Left ventricle myocardium inferior (tissue), 1 donor: ENCODE measurements at regions not wholly inside any gene's neighbourhood (a gene's known extent, or its start where the extent isn't known, plus 50 kb on each side); places are given as distances from the start of the nearest gene placed in this dataset.

Experiments
- DNase-seq: peaks from one replicate; pipeline ENCODE4 v3.0.0-alpha.2; 2020
- H3K27ac ChIP-seq: fragments of 200-600 bp; replicated peaks from 2 replicates; pipeline ENCODE4 v1.8.0; 2021
- H3K27me3 ChIP-seq: fragments of 200-600 bp; 2 replicates; pipeline ENCODE4 v1.8.0; 2021; ENCODE audit warnings: low read depth
- H3K36me3 ChIP-seq: fragments of 200-600 bp; 2 replicates; pipeline ENCODE4 v1.8.0; 2021
- H3K4me1 ChIP-seq: fragments of 200-600 bp; 2 replicates; pipeline ENCODE4 v1.8.0; 2021
- H3K4me3 ChIP-seq: fragments of 200-600 bp; 2 replicates; pipeline ENCODE4 v1.8.0; 2021; ENCODE audit warnings: mild to moderate bottlenecking, moderate library complexity
- H3K9me3 ChIP-seq: fragments of 200-600 bp; replicated peaks from 2 replicates; pipeline ENCODE4 v1.8.0; 2021
- intact Hi-C: fragments of 100-400 bp; cut with micrococcal nuclease; formaldehyde crosslinking; loops from one replicate; pipeline ENCODE4 v1.11.0; 2022
- TF ChIP-seq, protein P1 (sequence below): fragments of 200-600 bp; IDR thresholded peaks from 2 replicates; pipeline ENCODE4 v1.8.0; 2021; ENCODE audit warnings: antibody characterized with exemption, mild to moderate bottlenecking, borderline replicate concordance
- donor health status: DM: no; HTN: yes; CAD: no; lungs with severe emphysema.

DNA sequence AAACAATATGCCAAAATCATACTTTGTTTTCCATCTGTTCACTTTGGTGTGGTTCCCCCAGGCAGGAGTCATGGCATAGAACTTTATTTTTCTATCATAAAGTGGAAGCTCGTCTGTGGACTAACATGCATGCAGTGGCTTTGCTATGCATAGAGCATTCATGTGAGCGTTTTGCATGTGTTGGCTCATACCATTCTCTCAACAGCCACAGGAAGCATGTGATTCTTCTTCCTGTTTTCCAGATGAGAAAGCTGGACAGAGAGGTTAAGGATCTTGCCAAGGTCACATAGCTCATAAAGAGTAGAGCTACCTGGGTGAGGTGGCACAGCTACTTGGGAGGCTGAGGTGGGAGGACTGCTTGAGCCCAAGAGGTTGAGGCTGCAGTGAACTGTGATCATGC, 123.4 kb upstream of the HDGFL1 start:
- Histone ChIP-seq H3K36me3 (no peaks in the 10 kb centered on the region), H3K27ac (no peak overlapping the region), H3K4me1 (peaks cover 64% of the 10 kb centered on the region), H3K9me3 (no peaks in the 10 kb centered on the region), H3K27me3 (no peaks in the 10 kb centered on the region), H3K4me3 (no peak overlapping the region)
- TF ChIP-seq, protein P1, sequence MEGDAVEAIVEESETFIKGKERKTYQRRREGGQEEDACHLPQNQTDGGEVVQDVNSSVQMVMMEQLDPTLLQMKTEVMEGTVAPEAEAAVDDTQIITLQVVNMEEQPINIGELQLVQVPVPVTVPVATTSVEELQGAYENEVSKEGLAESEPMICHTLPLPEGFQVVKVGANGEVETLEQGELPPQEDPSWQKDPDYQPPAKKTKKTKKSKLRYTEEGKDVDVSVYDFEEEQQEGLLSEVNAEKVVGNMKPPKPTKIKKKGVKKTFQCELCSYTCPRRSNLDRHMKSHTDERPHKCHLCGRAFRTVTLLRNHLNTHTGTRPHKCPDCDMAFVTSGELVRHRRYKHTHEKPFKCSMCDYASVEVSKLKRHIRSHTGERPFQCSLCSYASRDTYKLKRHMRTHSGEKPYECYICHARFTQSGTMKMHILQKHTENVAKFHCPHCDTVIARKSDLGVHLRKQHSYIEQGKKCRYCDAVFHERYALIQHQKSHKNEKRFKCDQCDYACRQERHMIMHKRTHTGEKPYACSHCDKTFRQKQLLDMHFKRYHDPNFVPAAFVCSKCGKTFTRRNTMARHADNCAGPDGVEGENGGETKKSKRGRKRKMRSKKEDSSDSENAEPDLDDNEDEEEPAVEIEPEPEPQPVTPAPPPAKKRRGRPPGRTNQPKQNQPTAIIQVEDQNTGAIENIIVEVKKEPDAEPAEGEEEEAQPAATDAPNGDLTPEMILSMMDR = no peak
- no peak for DNase-seq
- intact Hi-C loops = no loop called here

DNA sequence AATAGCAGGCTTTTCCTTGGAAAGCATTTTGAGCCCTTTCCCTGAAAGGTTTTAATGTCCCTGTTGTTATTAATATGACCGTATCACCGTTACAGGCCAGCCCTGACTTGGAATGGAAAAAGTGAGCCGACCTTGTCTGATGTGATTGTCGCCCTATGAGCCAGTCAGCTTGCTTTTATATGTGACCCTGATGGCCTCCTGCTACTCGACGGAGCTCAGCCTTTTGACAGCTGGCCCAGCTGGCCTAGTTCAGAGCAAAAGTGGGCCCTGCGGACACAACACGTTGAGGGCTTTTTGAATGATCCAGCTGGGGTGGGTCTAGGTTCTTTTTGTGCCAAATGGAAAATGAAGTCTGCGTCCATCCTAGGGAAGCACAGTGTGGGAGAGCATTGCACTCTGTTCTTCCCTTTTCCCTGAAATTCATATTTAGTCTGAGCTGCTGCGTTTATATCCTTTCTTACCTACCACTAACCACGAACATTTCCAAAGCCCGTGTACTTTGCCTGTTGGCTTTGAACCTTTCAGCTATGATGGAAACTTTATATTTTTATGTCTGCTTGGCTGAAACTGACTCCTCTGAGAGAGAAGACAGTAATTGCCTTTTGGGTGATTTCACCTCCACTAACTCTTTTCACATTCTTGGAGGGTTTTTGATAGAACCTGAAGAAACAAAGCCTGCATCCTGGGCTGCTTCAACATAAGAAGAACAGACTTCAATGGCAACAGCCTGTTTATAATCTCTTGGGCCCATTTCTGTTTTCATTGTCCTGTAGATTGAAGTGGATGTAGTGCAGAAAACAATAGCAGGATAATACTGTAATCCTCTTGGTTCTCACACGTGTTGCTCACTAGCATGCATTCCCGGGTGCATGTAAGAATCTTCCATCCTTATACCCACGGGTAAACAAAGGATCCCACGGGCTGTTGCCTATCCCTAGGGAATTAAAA, 121.8 kb upstream of the HDGFL1 start:
- TF ChIP-seq, protein P1 = no peak
- peak; percentile 25 for DNase-seq
- H3K27me3 ChIP-seq = no peaks in the 10 kb centered on the region
- no peaks in the 10 kb centered on the region for H3K36me3 ChIP-seq
- peaks cover 61% of the 10 kb centered on the region for H3K4me1 ChIP-seq
- intact Hi-C loops = no loop called here
- H3K9me3 ChIP-seq = no peaks in the 10 kb centered on the region
- H3K27ac ChIP-seq = peak overlapping the region; percentile 66
- H3K4me3 ChIP-seq = no peak overlapping the region

DNA sequence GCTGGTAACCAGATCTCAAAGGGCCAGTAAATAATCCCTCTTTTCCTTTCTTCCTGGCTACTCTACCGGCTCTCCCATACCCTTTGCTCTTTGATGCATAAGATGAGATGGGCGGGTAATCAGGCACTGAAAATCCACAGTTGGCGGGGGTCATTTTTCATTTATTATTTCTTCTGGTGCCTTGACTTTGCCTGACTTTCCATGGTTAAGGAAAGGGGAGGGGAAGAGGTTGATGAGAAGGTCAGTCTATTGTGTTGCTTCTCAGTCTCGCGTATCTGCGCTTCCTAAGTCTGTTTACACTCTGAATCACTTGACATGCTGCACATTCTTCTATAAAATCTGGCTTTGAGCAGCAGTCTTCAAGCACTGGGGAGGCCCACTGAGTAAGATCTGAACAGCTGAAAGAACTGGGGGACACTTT, 121.1 kb upstream of the HDGFL1 start:
- intact Hi-C loops = no loop called here
- DNase-seq = no peak
- H3K4me1 ChIP-seq = peaks cover 54% of the 10 kb centered on the region

DNA sequence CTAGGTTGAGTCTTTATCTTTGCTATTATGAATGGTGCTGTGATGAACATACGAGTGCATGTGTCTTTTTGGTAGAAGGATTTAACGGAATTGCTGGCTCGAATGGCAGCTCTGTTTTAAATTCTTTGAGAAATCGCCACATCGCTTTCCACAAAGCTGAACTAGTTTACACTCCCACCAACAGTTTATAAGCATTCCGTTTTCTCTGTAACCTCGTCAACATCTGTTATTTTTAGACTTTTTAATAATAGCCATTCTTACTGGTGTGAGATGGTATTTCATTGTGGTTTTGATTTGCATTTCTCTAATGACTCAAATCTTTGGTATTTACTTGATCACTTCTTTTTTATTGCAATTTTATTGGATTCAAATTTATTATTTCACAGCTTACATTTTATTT, 117.4 kb upstream of the HDGFL1 start:
- peaks cover 20% of the 10 kb centered on the region for H3K4me1 ChIP-seq
- no peaks in the 10 kb centered on the region for H3K27me3 ChIP-seq
- intact Hi-C loops = no loop called here
- H3K36me3 ChIP-seq = no peaks in the 10 kb centered on the region
- TF ChIP-seq, protein P1 = no peak
- H3K4me3 ChIP-seq = no peak overlapping the region
- no peak overlapping the region for H3K27ac ChIP-seq
- H3K9me3 ChIP-seq = no peaks in the 10 kb centered on the region
- no peak for DNase-seq

More for the DNA sequence above, 121.1 kb upstream of the HDGFL1 start:
- no peaks in the 10 kb centered on the region for H3K9me3 ChIP-seq
- H3K36me3 ChIP-seq = no peaks in the 10 kb centered on the region
- no peaks in the 10 kb centered on the region for H3K27me3 ChIP-seq
- TF ChIP-seq, protein P1 = no peak
- peak overlapping the region; percentile 66 for H3K27ac ChIP-seq
- H3K4me3 ChIP-seq = no peak overlapping the region

DNA sequence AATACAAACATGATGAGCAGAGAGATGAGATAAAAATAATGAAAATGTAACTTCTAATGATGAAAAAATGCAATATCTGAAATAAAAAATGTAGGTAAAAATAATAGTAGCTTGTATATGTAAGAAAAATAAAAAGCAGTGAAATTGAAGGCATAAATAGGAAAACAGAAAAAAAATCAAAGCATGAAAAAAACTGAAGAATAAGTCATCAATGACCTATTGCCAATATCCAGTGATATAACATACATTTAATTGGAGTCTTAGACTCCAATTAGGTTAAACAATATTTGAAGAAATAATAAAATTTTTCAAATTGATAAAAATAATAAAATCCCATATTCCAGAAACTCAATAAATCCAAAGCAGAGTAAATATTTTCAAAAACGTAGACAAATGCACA, 114.0 kb upstream of the HDGFL1 start:
- H3K27ac ChIP-seq = no peak overlapping the region
- TF ChIP-seq, protein P1 = no peak
- intact Hi-C loops = no loop called here
- no peaks in the 10 kb centered on the region for H3K27me3 ChIP-seq
- no peak for DNase-seq
- H3K4me1 ChIP-seq = no peaks in the 10 kb centered on the region
- no peaks in the 10 kb centered on the region for H3K9me3 ChIP-seq
- H3K4me3 ChIP-seq = no peak overlapping the region
- H3K36me3 ChIP-seq = no peaks in the 10 kb centered on the region
